DMS53 treated with DMSO at 0.1 percent for 48 hours (cell line): ENCODE measurements at regions not wholly inside any gene's neighbourhood (a gene's known extent, or its start where the extent isn't known, plus 50 kb on each side); places are given as distances from the start of the nearest gene placed in this dataset.
"Not testable (repeated sequence)": the region's sequence is repeated elsewhere in the genome, so short reads cannot be mapped to it uniquely, and the experiment has no call there.

Source experiments
- DNase-seq: peaks from one replicate; lab custom pipeline; 2025; ENCODE audit not compliant: unreplicated experiment; lab: John Stamatoyannopoulos, UW

GRCh38 chr14:53409969-53410368 is 256.8 kb upstream of the DDHD1 start:
- no peak for DNase-seq

- DNase-seq, result no peak
Observed at GRCh38 chr14:53409289-53409688, 256.2 kb upstream of the DDHD1 start.

- DNase-seq, result no peak
Observed at GRCh38 chr14:53408175-53408879, 255.2 kb upstream of the DDHD1 start.

- DNase-seq, result no peak
Observed at GRCh38 chr14:53406519-53406918, 253.4 kb upstream of the DDHD1 start.

- DNase-seq, result no peak
Observed at GRCh38 chr14:53401646-53402045, 248.5 kb upstream of the DDHD1 start.

GRCh38 chr14:53399057-53399456 is 245.9 kb upstream of the DDHD1 start:
- DNase-seq, result no peak

GRCh38 chr14:53398616-53399015 is 245.5 kb upstream of the DDHD1 start:
- no peak for DNase-seq

GRCh38 chr14:53395267-53395666 is 242.1 kb upstream of the DDHD1 start:
- DNase-seq, result not testable (repeated sequence)

GRCh38 chr14:53391631-53392285 is 238.6 kb upstream of the DDHD1 start:
- DNase-seq, result no peak

GRCh38 chr14:53391156-53391555 is 238.0 kb upstream of the DDHD1 start:
- DNase-seq, result no peak

- DNase-seq, result no peak
Observed at GRCh38 chr14:53390008-53390407, 236.9 kb upstream of the DDHD1 start.

- no peak for DNase-seq
Observed at GRCh38 chr14:53389202-53389601, 236.1 kb upstream of the DDHD1 start.

- DNase-seq, result no peak
Observed at GRCh38 chr14:53386362-53386761, 233.2 kb upstream of the DDHD1 start.

- DNase-seq, result no peak
Observed at GRCh38 chr14:53384536-53384935, 231.4 kb upstream of the DDHD1 start.

GRCh38 chr14:53384073-53384472 is 230.9 kb upstream of the DDHD1 start:
- DNase-seq, result no peak

- DNase-seq, result no peak
Observed at GRCh38 chr14:53381895-53382294, 228.8 kb upstream of the DDHD1 start.

GRCh38 chr14:53380867-53381225 is 227.7 kb upstream of the DDHD1 start:
- no peak for DNase-seq

- no peak for DNase-seq
Observed at GRCh38 chr14:53380052-53380866, 227.1 kb upstream of the DDHD1 start.

- no peak for DNase-seq
Observed at GRCh38 chr14:53378142-53378541, 225.0 kb upstream of the DDHD1 start.

GRCh38 chr14:53376064-53376463 is 222.9 kb upstream of the DDHD1 start:
- DNase-seq, result no peak

- no peak for DNase-seq
Observed at GRCh38 chr14:53375599-53375998, 222.5 kb upstream of the DDHD1 start.

- peak; percentile 73 for DNase-seq
Observed at GRCh38 chr14:53368711-53369201, 215.6 kb upstream of the DDHD1 start.
